Naive thymus-derived CD4-positive, alpha-beta T cell (primary cell): ENCODE measurements at regions not wholly inside any gene's neighbourhood (a gene's known extent, or its start where the extent isn't known, plus 50 kb on each side); places are given as distances from the start of the nearest gene placed in this dataset.

Experiments
- ATAC-seq: fragments of 150-1000 bp; cut with Tn5 transposase; 2 replicates; pipeline ENCODE4 v1.10.0; 2021; ENCODE audit warnings: mild to moderate bottlenecking, moderate library complexity
- CTCF ChIA-PET: fragments of 350-600 bp; sonication (Branson Sonifier 250); formaldehyde crosslinking; loops from one replicate; lab custom pipeline; 2021; ENCODE audit warnings: antibody characterized with exemption; lab: Charles Lee
- POLR2A ChIA-PET: fragments of 350-600 bp; sonication (Branson Sonifier 250); formaldehyde crosslinking; loops from one replicate; lab custom pipeline; 2021; ENCODE audit warnings: antibody characterized with exemption, inconsistent platforms; lab: Charles Lee
- DNase-seq, 9 donors: peaks; one replicate each; pipeline versions ENCODE4 v3.0.0 to v3.0.0-alpha.2; 2020 to 2022; ENCODE audit warnings: mixed read lengths in 1 of 9
- H3K27ac ChIP-seq: one replicate; pipeline ENCODE4 v1.7.0; 2013; ENCODE audit warnings: mild to moderate bottlenecking, low read depth, low read length, moderate library complexity
- H3K27me3 ChIP-seq, 2 donors: one replicate each; pipeline ENCODE4 v1.7.0; 2013; ENCODE audit warnings: low read length in 2 of 2, mild to moderate bottlenecking in 2 of 2, moderate library complexity in 2 of 2; ENCODE audit not compliant: control insufficient read depth in 2 of 2, insufficient read depth in 2 of 2
- H3K36me3 ChIP-seq, 3 experiments: 1 replicate in 2 of 3; 2 replicates in 1 of 3; pipeline ENCODE4 v1.7.0; 2013; ENCODE audit warnings: low read length in 3 of 3, mild to moderate bottlenecking in 3 of 3, moderate library complexity in 1 of 3; ENCODE audit not compliant: insufficient read depth in 3 of 3, control insufficient read depth in 2 of 3
- H3K4me1 ChIP-seq, 2 donors: one replicate each; pipeline ENCODE4 v1.7.0; 2013; ENCODE audit warnings: low read length in 2 of 2, mild to moderate bottlenecking in 2 of 2, moderate library complexity in 1 of 2; ENCODE audit not compliant: control insufficient read depth in 2 of 2, insufficient read depth in 2 of 2
- H3K4me3 ChIP-seq: 2 replicates; pipeline ENCODE4 v1.7.0; 2013; ENCODE audit warnings: mild to moderate bottlenecking, low read length
- H3K9me3 ChIP-seq, 3 experiments: 1 replicate in 2 of 3; 2 replicates in 1 of 3; pipeline ENCODE4 v1.7.0; 2013; ENCODE audit warnings: low read length in 3 of 3; ENCODE audit not compliant: control insufficient read depth in 2 of 3
- H3K27ac Mint-ChIP-seq, 9 donors: one replicate each; pipeline ENCODE4 v1.8.0; 2020 to 2022; ENCODE audit warnings: mixed read lengths in 9 of 9, mild to moderate bottlenecking in 8 of 9, moderate library complexity in 5 of 9, inconsistent platforms in 2 of 9
- H3K27me3 Mint-ChIP-seq, 5 donors: one replicate each; pipeline ENCODE4 v1.8.0; 2021 to 2022; ENCODE audit warnings: mixed read lengths in 5 of 5, mild to moderate bottlenecking in 1 of 5
- H3K36me3 Mint-ChIP-seq, 5 donors: one replicate each; pipeline ENCODE4 v1.8.0; 2020 to 2022; ENCODE audit warnings: mixed read lengths in 5 of 5, mild to moderate bottlenecking in 3 of 5, inconsistent platforms in 1 of 5
- H3K4me1 Mint-ChIP-seq, 7 donors: one replicate each; pipeline ENCODE4 v1.8.0; 2020 to 2022; ENCODE audit warnings: mixed read lengths in 7 of 7, mild to moderate bottlenecking in 3 of 7, inconsistent platforms in 1 of 7
- H3K4me3 Mint-ChIP-seq, 10 donors: one replicate each; pipeline ENCODE4 v1.8.0; 2020 to 2022; ENCODE audit warnings: mild to moderate bottlenecking in 10 of 10, mixed read lengths in 10 of 10, moderate library complexity in 6 of 10, inconsistent platforms in 2 of 10
- H3K9me3 Mint-ChIP-seq, 11 donors: one replicate each; pipeline ENCODE4 v1.8.0; 2020 to 2022; ENCODE audit warnings: mixed read lengths in 11 of 11, mild to moderate bottlenecking in 4 of 11, inconsistent platforms in 1 of 11, moderate library complexity in 1 of 11
- intact Hi-C, 2 donors: fragments of 100-400 bp; cut with micrococcal nuclease; formaldehyde crosslinking; loops; one replicate each; pipeline ENCODE4 v1.15.1; 2023

DNA sequence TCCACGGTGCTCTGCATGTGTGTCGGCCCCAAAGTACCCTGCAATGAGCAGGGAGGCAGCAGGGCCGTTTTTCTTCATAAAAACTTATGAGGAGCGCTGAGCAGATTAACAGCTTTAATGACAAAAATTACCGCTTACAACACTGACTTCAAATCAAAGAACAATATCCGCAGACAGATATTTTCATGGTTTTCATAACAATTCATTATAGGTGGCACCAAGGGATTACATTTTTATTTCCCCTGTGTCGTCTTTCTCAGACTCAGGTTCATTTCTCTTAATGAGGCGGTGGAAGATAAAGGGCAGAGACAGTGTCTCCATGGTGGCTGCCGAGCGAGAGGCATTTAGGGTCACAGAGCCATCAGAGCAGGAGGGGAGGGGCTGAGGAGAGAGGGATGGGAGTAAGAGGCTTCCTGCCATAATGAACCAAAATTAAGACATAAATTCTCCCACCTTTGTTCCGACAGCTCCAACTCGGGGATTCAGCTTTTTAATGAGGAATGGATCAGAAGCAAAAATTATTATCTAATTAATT is 240.7 kb upstream of the CLINT1 start:
- Mint-ChIP-seq H3K4me1 (no peaks in the 10 kb centered on the region), H3K36me3 (no peaks in the 10 kb centered on the region), H3K27ac (no peak overlapping the region), H3K9me3 (peaks cover 0 to 2% (median 0%) of the 10 kb centered on the region in 11 donors), H3K4me3 (no peak overlapping the region), H3K27me3 (peaks cover 0 to 12% (median 7%) of the 10 kb centered on the region in 5 donors)
- Histone ChIP-seq H3K9me3 (no peaks in the 10 kb centered on the region), H3K4me3 (no peak overlapping the region), H3K4me1 (no peaks in the 10 kb centered on the region), H3K27me3 (no peaks in the 10 kb centered on the region), H3K27ac (no peak overlapping the region), H3K36me3 (no peaks in the 10 kb centered on the region)
- CTCF ChIA-PET = no interaction called here
- no peak for ATAC-seq
- POLR2A ChIA-PET = no interaction called here
- intact Hi-C loops = no loop called here
- no peak for DNase-seq

DNA sequence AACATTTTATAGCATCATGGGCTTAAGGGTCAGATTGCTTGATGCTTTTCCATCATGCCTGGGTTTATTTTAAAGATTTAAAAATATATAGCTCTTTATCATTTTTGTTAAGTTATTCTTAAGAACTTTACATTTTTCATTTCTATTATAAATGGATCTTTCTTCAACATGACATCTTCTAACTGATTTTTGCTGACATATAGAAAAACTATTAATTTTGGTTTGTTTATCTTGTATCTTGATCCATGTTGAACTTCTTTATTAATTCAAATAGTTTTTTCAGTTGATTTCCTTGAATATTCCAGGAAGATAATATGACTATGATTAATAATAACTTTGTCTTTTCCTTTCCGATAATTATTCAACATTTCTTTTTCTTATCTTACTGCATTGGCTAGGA is 237.9 kb upstream of the CLINT1 start:
- ChIA-PET CTCF (no interaction called here), POLR2A (no interaction called here)
- DNase-seq (no peak), ATAC-seq (no peak)
- Mint-ChIP-seq H3K4me1 (no peaks in the 10 kb centered on the region), H3K9me3 (peaks cover 0 to 7% (median 0%) of the 10 kb centered on the region in 11 donors), H3K36me3 (no peaks in the 10 kb centered on the region), H3K27ac (no peak overlapping the region), H3K4me3 (no peak overlapping the region), H3K27me3 (peaks cover 0 to 22% (median 10%) of the 10 kb centered on the region in 5 donors)
- no peaks in the 10 kb centered on the region for H3K36me3 ChIP-seq
- no peak overlapping the region for H3K4me3 ChIP-seq
- no peaks in the 10 kb centered on the region for H3K9me3 ChIP-seq
- intact Hi-C loops = no loop called here
- H3K27me3 ChIP-seq = no peaks in the 10 kb centered on the region
- H3K4me1 ChIP-seq = no peaks in the 10 kb centered on the region
- H3K27ac ChIP-seq = no peak overlapping the region

- DNase-seq = no peak
- H3K27ac ChIP-seq = no peak overlapping the region
- no peak for ATAC-seq
- no peaks in the 10 kb centered on the region for H3K36me3 ChIP-seq
- Mint-ChIP-seq H3K27me3 (peaks cover 8 to 23% (median 20%) of the 10 kb centered on the region in 5 donors), H3K4me3 (no peak overlapping the region), H3K9me3 (peaks cover 0 to 2% (median 0%) of the 10 kb centered on the region in 11 donors), H3K4me1 (no peaks in the 10 kb centered on the region), H3K36me3 (no peaks in the 10 kb centered on the region), H3K27ac (no peak overlapping the region)
- intact Hi-C loops = no loop called here
- H3K4me3 ChIP-seq = no peak overlapping the region
- no peaks in the 10 kb centered on the region for H3K27me3 ChIP-seq
- ChIA-PET POLR2A (no interaction called here), CTCF (interaction anchor here (1.5 kb wide), 1 partner anchor 11 kb away, joined by 6 read pairs; no protein-coding TSS in a partner anchor)
- no peaks in the 10 kb centered on the region for H3K4me1 ChIP-seq
- no peaks in the 10 kb centered on the region for H3K9me3 ChIP-seq
These were observed 227.9 kb upstream of the CLINT1 start for GRCh38 chr5:158086856-158087255.

- CTCF ChIA-PET = interaction anchor here (1.6 kb wide), 1 partner anchor 9 kb away, joined by 7 read pairs; no protein-coding TSS in a partner anchor
- no peak for ATAC-seq
- H3K4me1 Mint-ChIP-seq = no peaks in the 10 kb centered on the region
- Histone ChIP-seq H3K4me1 (no peaks in the 10 kb centered on the region), H3K27me3 (no peaks in the 10 kb centered on the region), H3K9me3 (no peaks in the 10 kb centered on the region), H3K36me3 (no peaks in the 10 kb centered on the region), H3K4me3 (no peak overlapping the region), H3K27ac (no peak overlapping the region)
- peaks cover 17 to 36% (median 23%) of the 10 kb centered on the region in 5 donors for H3K27me3 Mint-ChIP-seq
- POLR2A ChIA-PET = no interaction called here
- no peaks in the 10 kb centered on the region for H3K36me3 Mint-ChIP-seq
- H3K9me3 Mint-ChIP-seq = peaks cover 0 to 2% (median 0%) of the 10 kb centered on the region in 11 donors
- no peak for DNase-seq
- intact Hi-C loops = no loop called here
- no peak overlapping the region for H3K4me3 Mint-ChIP-seq
- H3K27ac Mint-ChIP-seq = no peak overlapping the region
These were observed 225.3 kb upstream of the CLINT1 start for GRCh38 chr5:158084292-158084691.

- CTCF ChIA-PET = interaction anchor here (1.6 kb wide), 1 partner anchor 8 kb away, joined by 7 read pairs; no protein-coding TSS in a partner anchor
- DNase-seq (no peak), ATAC-seq (no peak)
- H3K27ac Mint-ChIP-seq = no peak overlapping the region
- intact Hi-C loops = no loop called here
- no peaks in the 10 kb centered on the region for H3K27me3 ChIP-seq
- H3K9me3 Mint-ChIP-seq = peaks cover 0 to 2% (median 0%) of the 10 kb centered on the region in 11 donors
- no peak overlapping the region for H3K4me3 ChIP-seq
- POLR2A ChIA-PET = no interaction called here
- no peaks in the 10 kb centered on the region for H3K4me1 ChIP-seq
- no peak overlapping the region for H3K4me3 Mint-ChIP-seq
- H3K9me3 ChIP-seq = no peaks in the 10 kb centered on the region
- H3K4me1 Mint-ChIP-seq = no peaks in the 10 kb centered on the region
- H3K27me3 Mint-ChIP-seq = peaks cover 19 to 34% (median 22%) of the 10 kb centered on the region in 5 donors
- no peak overlapping the region for H3K27ac ChIP-seq
- H3K36me3 ChIP-seq = no peaks in the 10 kb centered on the region
- H3K36me3 Mint-ChIP-seq = no peaks in the 10 kb centered on the region
These were observed 223.8 kb upstream of the CLINT1 start for GRCh38 chr5:158082696-158083287.

- intact Hi-C loops = no loop called here
- no peaks in the 10 kb centered on the region for H3K36me3 ChIP-seq
These were observed 221.2 kb upstream of the CLINT1 start for GRCh38 chr5:158080112-158080511.

GRCh38 chr5:158079097-158079496 is 220.2 kb upstream of the CLINT1 start:
- CTCF ChIA-PET = no interaction called here

More at GRCh38 chr5:158080112-158080511, 221.2 kb upstream of the CLINT1 start:
- DNase-seq = no peak
- Histone ChIP-seq H3K4me3 (no peak overlapping the region), H3K27ac (no peak overlapping the region), H3K4me1 (no peaks in the 10 kb centered on the region), H3K9me3 (no peaks in the 10 kb centered on the region), H3K27me3 (no peaks in the 10 kb centered on the region)
- peaks cover 0 to 2% (median 0%) of the 10 kb centered on the region in 11 donors for H3K9me3 Mint-ChIP-seq
- no peaks in the 10 kb centered on the region for H3K36me3 Mint-ChIP-seq
- no peak for ATAC-seq
- H3K4me1 Mint-ChIP-seq = peaks cover 0 to 5% (median 4%) of the 10 kb centered on the region in 7 donors
- peaks cover 14 to 30% (median 22%) of the 10 kb centered on the region in 5 donors for H3K27me3 Mint-ChIP-seq
- no peak overlapping the region for H3K27ac Mint-ChIP-seq
- ChIA-PET CTCF (interaction anchor here (0.6 kb wide), 1 partner anchor 277 kb away, joined by 3 read pairs; no protein-coding TSS in a partner anchor), POLR2A (no interaction called here)
- H3K4me3 Mint-ChIP-seq = no peak overlapping the region

More at GRCh38 chr5:158079097-158079496, 220.2 kb upstream of the CLINT1 start:
- no peak overlapping the region for H3K27ac ChIP-seq
- no peaks in the 10 kb centered on the region for H3K4me1 ChIP-seq
- H3K4me3 Mint-ChIP-seq = no peak overlapping the region
- intact Hi-C loops = no loop called here
- H3K27me3 Mint-ChIP-seq = peaks cover 14 to 30% (median 17%) of the 10 kb centered on the region in 5 donors
- no peaks in the 10 kb centered on the region for H3K9me3 ChIP-seq
- no peak for ATAC-seq
- H3K36me3 Mint-ChIP-seq = no peaks in the 10 kb centered on the region
- H3K4me1 Mint-ChIP-seq = peaks cover 0 to 5% (median 4%) of the 10 kb centered on the region in 7 donors
- peaks cover 0 to 2% (median 0%) of the 10 kb centered on the region in 11 donors for H3K9me3 Mint-ChIP-seq
- no peak overlapping the region for H3K4me3 ChIP-seq
- H3K36me3 ChIP-seq = no peaks in the 10 kb centered on the region
- no peak overlapping the region for H3K27ac Mint-ChIP-seq
- no peaks in the 10 kb centered on the region for H3K27me3 ChIP-seq
- no peak for DNase-seq
- POLR2A ChIA-PET = no interaction called here
